ENCODE measurements at regions not wholly inside any gene's neighbourhood (a gene's known extent, or its start where the extent isn't known, plus 50 kb on each side); places are given as distances from the start of the nearest gene placed in this dataset.

DNA sequence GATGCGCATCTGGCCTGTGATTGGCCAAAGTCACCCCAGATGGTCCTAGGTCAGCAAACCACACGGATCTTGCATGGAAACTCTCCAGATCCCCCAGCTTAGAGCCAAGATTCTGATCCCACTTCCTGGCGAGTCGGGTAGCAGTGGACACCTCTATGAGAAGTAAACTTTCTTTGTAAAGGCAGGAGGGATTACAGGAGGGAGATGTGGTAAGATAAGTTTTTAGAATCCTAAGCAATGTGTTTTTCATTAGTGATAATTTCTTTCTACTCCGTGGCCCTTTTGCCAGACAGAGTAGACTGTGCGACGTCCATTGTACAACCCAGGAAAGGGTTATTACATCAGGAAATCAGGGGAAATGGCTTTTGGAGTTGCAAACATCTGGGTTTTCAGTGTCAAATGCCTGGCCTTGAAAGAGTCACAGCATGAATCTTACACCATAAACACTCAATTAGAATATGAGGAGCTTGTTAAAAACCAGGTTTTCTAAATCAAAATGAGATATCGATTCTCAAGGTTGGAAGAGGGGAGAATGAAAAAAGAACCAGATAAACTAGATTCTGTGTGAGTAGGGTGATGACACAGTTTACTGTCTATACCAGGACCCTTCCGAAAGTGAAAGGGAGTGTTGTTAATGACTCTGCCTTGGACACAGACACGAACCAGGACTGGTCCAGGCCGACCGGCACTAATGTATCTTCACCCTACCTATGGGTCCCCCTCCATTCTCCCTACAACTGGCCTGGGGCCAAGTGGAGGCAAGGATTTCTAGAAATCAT lies 61.9 kb upstream of the WAC start:
- TF ChIP-seq, protein P1, sequence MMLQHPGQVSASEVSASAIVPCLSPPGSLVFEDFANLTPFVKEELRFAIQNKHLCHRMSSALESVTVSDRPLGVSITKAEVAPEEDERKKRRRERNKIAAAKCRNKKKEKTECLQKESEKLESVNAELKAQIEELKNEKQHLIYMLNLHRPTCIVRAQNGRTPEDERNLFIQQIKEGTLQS (IDR thresholded peaks at IDR 0.05; ENCODE audit: insufficient read depth, low read depth, low read length), result no peak
- TF ChIP-seq, protein P2, sequence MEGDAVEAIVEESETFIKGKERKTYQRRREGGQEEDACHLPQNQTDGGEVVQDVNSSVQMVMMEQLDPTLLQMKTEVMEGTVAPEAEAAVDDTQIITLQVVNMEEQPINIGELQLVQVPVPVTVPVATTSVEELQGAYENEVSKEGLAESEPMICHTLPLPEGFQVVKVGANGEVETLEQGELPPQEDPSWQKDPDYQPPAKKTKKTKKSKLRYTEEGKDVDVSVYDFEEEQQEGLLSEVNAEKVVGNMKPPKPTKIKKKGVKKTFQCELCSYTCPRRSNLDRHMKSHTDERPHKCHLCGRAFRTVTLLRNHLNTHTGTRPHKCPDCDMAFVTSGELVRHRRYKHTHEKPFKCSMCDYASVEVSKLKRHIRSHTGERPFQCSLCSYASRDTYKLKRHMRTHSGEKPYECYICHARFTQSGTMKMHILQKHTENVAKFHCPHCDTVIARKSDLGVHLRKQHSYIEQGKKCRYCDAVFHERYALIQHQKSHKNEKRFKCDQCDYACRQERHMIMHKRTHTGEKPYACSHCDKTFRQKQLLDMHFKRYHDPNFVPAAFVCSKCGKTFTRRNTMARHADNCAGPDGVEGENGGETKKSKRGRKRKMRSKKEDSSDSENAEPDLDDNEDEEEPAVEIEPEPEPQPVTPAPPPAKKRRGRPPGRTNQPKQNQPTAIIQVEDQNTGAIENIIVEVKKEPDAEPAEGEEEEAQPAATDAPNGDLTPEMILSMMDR (IDR thresholded peaks at IDR 0.05; ENCODE audit: control extremely low read depth in 1 of 3, insufficient read depth in 1 of 3, low read depth in 1 of 3, low read length in 3 of 3), result no peak
- TF ChIP-seq YY1 (IDR thresholded peaks at IDR 0.05; ENCODE audit: low read depth, low read length) (no peak), POLR2AphosphoS5 (IDR thresholded peaks at IDR 0.05; ENCODE audit: low read depth, low read length) (no peak), POLR2A (IDR thresholded peaks at IDR 0.05; ENCODE audit: control extremely low read depth in 1 of 2, low read depth in 2 of 2, low read length in 2 of 2) (no peak), RNF2 (IDR thresholded peaks at IDR 0.05; ENCODE audit: borderline replicate concordance, low read depth, low read length, missing control alignments, poor library complexity, severe bottlenecking) (no peak), TCF12 (IDR thresholded peaks at IDR 0.05; ENCODE audit: low read depth, low read length) (no peak), RAD21 (IDR thresholded peaks at IDR 0.05 in 1 of 2, conservative IDR thresholded peaks at IDR 0.05 in 1 of 2; ENCODE audit: low read depth in 2 of 2, low read length in 2 of 2) (no peak)
- TF ChIP-seq, protein P3, sequence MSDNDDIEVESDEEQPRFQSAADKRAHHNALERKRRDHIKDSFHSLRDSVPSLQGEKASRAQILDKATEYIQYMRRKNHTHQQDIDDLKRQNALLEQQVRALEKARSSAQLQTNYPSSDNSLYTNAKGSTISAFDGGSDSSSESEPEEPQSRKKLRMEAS (IDR thresholded peaks at IDR 0.05), result no peak
- TF ChIP-seq, protein P4, sequence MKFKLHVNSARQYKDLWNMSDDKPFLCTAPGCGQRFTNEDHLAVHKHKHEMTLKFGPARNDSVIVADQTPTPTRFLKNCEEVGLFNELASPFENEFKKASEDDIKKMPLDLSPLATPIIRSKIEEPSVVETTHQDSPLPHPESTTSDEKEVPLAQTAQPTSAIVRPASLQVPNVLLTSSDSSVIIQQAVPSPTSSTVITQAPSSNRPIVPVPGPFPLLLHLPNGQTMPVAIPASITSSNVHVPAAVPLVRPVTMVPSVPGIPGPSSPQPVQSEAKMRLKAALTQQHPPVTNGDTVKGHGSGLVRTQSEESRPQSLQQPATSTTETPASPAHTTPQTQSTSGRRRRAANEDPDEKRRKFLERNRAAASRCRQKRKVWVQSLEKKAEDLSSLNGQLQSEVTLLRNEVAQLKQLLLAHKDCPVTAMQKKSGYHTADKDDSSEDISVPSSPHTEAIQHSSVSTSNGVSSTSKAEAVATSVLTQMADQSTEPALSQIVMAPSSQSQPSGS (IDR thresholded peaks at IDR 0.05; ENCODE audit: low read length), result no peak

Data from H1 (cell line).